Germinal center (tissue), 1 donor: ENCODE measurements at regions not wholly inside any gene's neighbourhood (a gene's known extent, or its start where the extent isn't known, plus 50 kb on each side); places are given as distances from the start of the nearest gene placed in this dataset.

Experiments
- DNase-seq: peaks from one replicate; pipeline ENCODE4 v3.0.0; 2012; ENCODE audit warnings: mixed read lengths, low spot score

GRCh38 chr11:27192184-27192583 is 151.6 kb downstream of the BBOX1 start:
- no peak for DNase-seq

- no peak for DNase-seq
Observed at GRCh38 chr11:27191639-27192038, 151.0 kb downstream of the BBOX1 start.

GRCh38 chr11:27188696-27189095 is 148.1 kb downstream of the BBOX1 start:
- no peak for DNase-seq

GRCh38 chr11:27187848-27188621 is 147.4 kb downstream of the BBOX1 start:
- DNase-seq: no peak

GRCh38 chr11:27187075-27187847 is 146.6 kb downstream of the BBOX1 start:
- no peak for DNase-seq

GRCh38 chr11:27186580-27186979 is 146.0 kb downstream of the BBOX1 start:
- DNase-seq: no peak

- DNase-seq: no peak
Observed at GRCh38 chr11:27184458-27185312, 144.1 kb downstream of the BBOX1 start.

- peak; percentile 18 for DNase-seq
Observed at GRCh38 chr11:27183672-27184457, 143.2 kb downstream of the BBOX1 start.

GRCh38 chr11:27179334-27179733 is 138.7 kb downstream of the BBOX1 start:
- no peak for DNase-seq

- no peak for DNase-seq
Observed at GRCh38 chr11:27178859-27179258, 138.2 kb downstream of the BBOX1 start.
